AG10803 (cell line): ENCODE measurements at regions not wholly inside any gene's neighbourhood (a gene's known extent, or its start where the extent isn't known, plus 50 kb on each side); places are given as distances from the start of the nearest gene placed in this dataset.

Experiments
- DNase-seq: peaks from one replicate; pipeline ENCODE4 v3.0.0; 2010; ENCODE audit warnings: low read depth
- H3K4me3 ChIP-seq: 2 replicates; pipeline ENCODE4 v1.5.1; 2011; ENCODE audit warnings: mild to moderate bottlenecking, low read length, control low read depth
- TF ChIP-seq, protein P1 (sequence below): conservative IDR thresholded peaks from 2 replicates; pipeline ENCODE4 v1.5.1; 2011; ENCODE audit warnings: mild to moderate bottlenecking, low read length, control low read depth, inconsistent platforms

DNA sequence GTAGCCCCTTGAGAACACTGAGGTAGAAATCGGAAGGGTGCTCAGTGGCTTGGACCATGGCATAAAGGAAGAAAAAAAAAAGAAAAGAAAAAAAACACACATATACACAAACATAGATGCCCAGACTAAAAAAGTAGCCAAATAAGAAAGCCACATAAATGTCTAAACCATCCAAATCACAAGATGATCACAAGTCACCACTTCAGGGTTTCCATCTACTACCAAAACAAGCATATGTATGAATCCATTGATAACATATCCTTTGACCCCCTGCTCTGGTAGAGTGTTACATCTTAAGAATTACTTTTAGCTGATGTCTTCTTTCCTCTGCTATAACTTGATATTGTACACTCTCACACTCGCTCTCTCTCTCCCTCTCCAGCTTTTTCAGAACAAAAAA is 245.9 kb downstream of the AHR start:
- TF ChIP-seq, protein P1, sequence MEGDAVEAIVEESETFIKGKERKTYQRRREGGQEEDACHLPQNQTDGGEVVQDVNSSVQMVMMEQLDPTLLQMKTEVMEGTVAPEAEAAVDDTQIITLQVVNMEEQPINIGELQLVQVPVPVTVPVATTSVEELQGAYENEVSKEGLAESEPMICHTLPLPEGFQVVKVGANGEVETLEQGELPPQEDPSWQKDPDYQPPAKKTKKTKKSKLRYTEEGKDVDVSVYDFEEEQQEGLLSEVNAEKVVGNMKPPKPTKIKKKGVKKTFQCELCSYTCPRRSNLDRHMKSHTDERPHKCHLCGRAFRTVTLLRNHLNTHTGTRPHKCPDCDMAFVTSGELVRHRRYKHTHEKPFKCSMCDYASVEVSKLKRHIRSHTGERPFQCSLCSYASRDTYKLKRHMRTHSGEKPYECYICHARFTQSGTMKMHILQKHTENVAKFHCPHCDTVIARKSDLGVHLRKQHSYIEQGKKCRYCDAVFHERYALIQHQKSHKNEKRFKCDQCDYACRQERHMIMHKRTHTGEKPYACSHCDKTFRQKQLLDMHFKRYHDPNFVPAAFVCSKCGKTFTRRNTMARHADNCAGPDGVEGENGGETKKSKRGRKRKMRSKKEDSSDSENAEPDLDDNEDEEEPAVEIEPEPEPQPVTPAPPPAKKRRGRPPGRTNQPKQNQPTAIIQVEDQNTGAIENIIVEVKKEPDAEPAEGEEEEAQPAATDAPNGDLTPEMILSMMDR = no peak
- no peak for DNase-seq
- no peak overlapping the region for H3K4me3 ChIP-seq

DNA sequence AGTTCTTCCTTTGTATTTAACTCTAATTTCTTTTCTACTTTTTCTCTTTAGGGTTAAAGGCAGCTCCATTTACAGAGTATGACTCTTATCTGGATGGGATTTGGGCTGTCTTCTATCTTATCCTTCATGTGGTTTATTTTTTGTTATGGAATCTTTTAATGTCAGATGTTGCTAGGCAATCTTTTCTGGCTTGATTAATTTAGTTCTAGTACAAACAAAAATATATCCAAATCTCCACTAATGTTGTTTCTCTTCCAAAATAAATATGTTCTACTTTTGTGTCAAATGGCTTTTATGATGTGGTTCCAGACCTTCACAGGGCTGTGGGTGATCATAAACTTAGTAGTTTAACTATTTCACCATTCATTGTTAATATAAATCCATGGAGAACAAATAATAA is 246.9 kb downstream of the AHR start:
- DNase-seq = no peak
- TF ChIP-seq, protein P1 = no peak
- no peak overlapping the region for H3K4me3 ChIP-seq

DNA sequence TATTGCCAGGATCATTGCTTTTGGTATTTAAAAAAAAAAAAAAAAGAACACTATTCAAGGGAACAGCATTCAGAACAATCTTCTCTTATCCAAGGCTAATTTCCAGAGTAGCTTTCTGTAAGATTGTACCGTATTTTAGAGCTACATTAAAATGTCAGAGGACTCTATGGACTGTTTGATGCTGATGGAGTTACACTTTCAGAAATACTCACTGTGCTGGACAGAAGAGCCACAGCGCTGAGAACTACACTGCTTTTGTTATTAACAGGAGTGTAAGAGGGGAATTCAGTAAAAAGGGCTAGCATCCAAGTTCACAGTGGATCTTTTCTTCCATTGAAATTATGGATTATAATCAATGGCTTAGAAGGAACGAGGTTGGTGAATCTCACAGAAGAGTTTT is 247.7 kb downstream of the AHR start:
- TF ChIP-seq, protein P1 = no peak
- DNase-seq = no peak
- no peak overlapping the region for H3K4me3 ChIP-seq

DNA sequence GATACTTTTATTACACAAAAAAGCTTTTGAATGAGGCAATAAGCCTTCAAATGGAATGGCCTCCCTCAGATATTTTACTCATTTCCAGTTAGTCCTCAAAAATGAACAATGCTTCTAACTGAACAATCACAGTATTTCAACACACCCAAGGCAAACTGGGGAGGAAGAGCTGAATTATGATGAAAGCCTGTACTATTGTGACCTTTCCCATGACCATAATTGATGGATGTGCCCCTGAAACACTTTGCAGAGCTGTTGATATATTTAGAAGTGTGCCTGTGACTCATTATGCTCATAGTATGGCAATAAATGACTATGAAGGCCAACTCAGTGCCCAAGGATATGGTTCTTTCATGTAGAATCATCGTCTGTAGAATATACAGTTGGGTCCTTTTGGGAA is 248.1 kb downstream of the AHR start:
- DNase-seq = peak; percentile 94

GRCh38 chr7:17548014-17548653 is 249.7 kb downstream of the AHR start:
- TF ChIP-seq, protein P1 = no peak
- no peak overlapping the region for H3K4me3 ChIP-seq
- DNase-seq = no peak

More for the DNA sequence above, 248.1 kb downstream of the AHR start:
- H3K4me3 ChIP-seq = no peak overlapping the region
- TF ChIP-seq, protein P1 = no peak

DNA sequence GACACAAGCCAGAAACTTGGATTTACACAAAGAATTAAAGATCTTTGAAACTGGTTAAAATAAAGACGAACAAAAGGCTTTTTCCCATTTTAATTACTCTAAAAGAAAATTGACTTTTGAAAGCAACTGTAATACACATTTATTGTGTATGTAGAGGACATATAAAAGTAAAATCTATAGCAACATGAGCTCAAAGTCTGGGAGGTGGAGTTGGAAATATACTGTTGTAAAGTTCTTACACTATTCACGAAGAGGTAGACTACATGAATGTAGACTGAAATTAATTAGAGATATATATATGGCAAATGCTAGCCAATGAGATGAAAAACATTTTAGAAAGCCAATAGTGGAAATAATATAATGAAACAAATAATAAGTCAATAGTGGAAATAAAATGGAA is 251.0 kb downstream of the AHR start:
- H3K4me3 ChIP-seq = no peak overlapping the region
- no peak for DNase-seq
- TF ChIP-seq, protein P1 = no peak

DNA sequence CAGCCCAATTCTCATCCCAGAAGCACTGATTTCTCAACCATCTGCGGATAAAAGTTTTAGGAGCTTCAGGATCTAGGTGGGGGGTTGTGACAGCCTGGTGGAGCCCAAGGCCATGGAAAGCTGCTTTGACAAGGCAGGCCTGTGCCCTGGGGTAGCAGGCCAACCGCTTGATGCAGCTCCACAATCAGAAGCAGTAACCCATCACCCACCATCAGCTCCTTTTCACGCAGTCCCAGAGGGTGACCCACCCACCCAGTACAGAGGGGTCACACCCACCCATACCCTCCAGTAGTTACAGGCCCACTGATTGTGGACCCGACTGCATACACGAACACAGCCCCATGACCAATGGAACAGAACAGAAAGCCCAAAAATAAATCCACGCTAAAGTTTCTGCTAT is 253.9 kb downstream of the AHR start:
- DNase-seq = no peak
- H3K4me3 ChIP-seq = no peak overlapping the region
- TF ChIP-seq, protein P1 = no peak
